GM12865 (cell line): ENCODE measurements at regions not wholly inside any gene's neighbourhood (a gene's known extent, or its start where the extent isn't known, plus 50 kb on each side); places are given as distances from the start of the nearest gene placed in this dataset.

Experiments
- DNase-seq: peaks from one replicate; pipeline ENCODE4 v3.0.0; 2010; ENCODE audit warnings: low read depth
- H3K4me3 ChIP-seq: 2 replicates; pipeline ENCODE4 v1.5.1; 2011; ENCODE audit warnings: mild to moderate bottlenecking, low read depth, low read length, control low read depth
- CTCF ChIP-seq: IDR thresholded peaks from 2 replicates; pipeline ENCODE4 v1.5.1; 2011; ENCODE audit warnings: low read length, control low read depth, low read depth, inconsistent platforms; ENCODE audit not compliant: insufficient read depth; ENCODE audit errors: missing control alignments

- TF ChIP-seq CTCF, result no peak
- H3K4me3 ChIP-seq, result no peak overlapping the region
- no peak for DNase-seq
These were observed 185.4 kb downstream of the INHBB start for GRCh38 chr2:120531365-120531764.

- TF ChIP-seq CTCF, result no peak
- no peak for DNase-seq
- no peak overlapping the region for H3K4me3 ChIP-seq
These were observed 186.1 kb downstream of the INHBB start for GRCh38 chr2:120531863-120532600.

- H3K4me3 ChIP-seq, result no peak overlapping the region
- no peak for TF ChIP-seq CTCF
- DNase-seq, result no peak
These were observed 187.7 kb downstream of the INHBB start for GRCh38 chr2:120533625-120534024.

GRCh38 chr2:120534457-120534856 is 188.5 kb downstream of the INHBB start:
- H3K4me3 ChIP-seq, result no peak overlapping the region
- DNase-seq, result no peak
- TF ChIP-seq CTCF, result no peak

GRCh38 chr2:120535081-120535480 is 189.1 kb downstream of the INHBB start:
- DNase-seq, result no peak
- no peak for TF ChIP-seq CTCF
- H3K4me3 ChIP-seq, result no peak overlapping the region

- no peak overlapping the region for H3K4me3 ChIP-seq
- TF ChIP-seq CTCF, result no peak
- no peak for DNase-seq
These were observed 190.2 kb downstream of the INHBB start for GRCh38 chr2:120536141-120536540.
